Type B pancreatic cell (in vitro differentiated cells): ENCODE measurements at regions not wholly inside any gene's neighbourhood (a gene's known extent, or its start where the extent isn't known, plus 50 kb on each side); places are given as distances from the start of the nearest gene placed in this dataset.

Experiments used
- DNase-seq: peaks from one replicate; pipeline ENCODE4 v3.0.0; 2021; ENCODE audit warnings: mixed read lengths; ENCODE audit not compliant: unreplicated experiment; ENCODE audit errors: extremely low spot score
- H3K27ac Mint-ChIP-seq: 2 replicates; pipeline ENCODE4 v1.8.0; 2021; ENCODE audit warnings: mild to moderate bottlenecking, mixed read lengths
- H3K27me3 Mint-ChIP-seq: 2 replicates; pipeline ENCODE4 v1.8.0; 2021; ENCODE audit warnings: mixed read lengths
- H3K36me3 Mint-ChIP-seq: 2 replicates; pipeline ENCODE4 v1.8.0; 2021; ENCODE audit warnings: mixed read lengths
- H3K4me1 Mint-ChIP-seq: one replicate; pipeline ENCODE4 v1.8.0; 2021; ENCODE audit warnings: mixed read lengths; ENCODE audit not compliant: unreplicated experiment
- H3K4me3 Mint-ChIP-seq: 2 replicates; pipeline ENCODE4 v1.8.0; 2021; ENCODE audit warnings: mild to moderate bottlenecking, mixed read lengths
- H3K9me3 Mint-ChIP-seq: 2 replicates; pipeline ENCODE4 v1.8.0; 2021; ENCODE audit warnings: mixed read lengths
- TF ChIP-seq, protein P1 (sequence below): fragments of 200-600 bp; sonication (generic); conservative IDR thresholded peaks from 2 replicates; pipeline ENCODE4 v1.5.0; 2021; ENCODE audit warnings: antibody characterized with exemption, mild to moderate bottlenecking

DNA sequence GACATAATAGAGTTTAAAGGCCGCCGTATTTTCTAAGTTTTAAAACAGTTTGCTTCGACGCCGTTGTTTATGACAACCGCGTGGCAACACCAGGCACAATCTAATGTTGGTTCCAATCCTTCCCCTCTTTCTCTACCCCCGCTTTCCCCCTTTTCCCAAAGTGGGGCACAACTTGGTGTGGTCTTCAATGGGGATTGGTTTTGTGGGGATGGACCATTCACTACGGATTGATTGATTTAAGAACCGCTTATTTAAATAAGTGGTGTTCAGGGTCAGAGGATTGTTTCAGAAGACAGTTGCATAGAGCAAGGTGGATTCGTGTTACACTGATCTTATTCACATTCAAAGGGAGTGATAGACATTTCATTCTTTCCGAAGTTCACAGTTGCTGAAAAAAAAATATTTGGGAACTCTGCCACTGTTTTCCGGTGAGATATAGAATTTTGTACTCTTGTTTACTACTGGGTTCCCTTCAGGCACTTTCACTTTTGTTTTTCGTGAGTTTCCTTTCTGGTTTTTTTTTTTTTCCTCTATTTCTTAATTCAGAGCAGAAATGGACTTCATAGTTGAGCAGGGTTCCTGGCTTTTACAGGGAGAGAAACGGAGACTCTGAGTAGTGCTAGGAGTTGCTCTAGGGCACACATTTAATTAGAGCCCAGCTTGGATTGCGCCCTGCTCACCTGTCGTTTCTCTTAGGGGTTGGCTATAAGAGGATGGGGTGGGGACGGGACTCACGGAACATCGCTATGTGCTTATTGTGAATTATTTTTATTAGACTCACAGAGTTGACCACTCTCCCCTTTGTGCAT is 79.6 kb upstream of the AK4 start:
- H3K27ac Mint-ChIP-seq, result peak overlapping the region; percentile 92
- H3K4me3 Mint-ChIP-seq, result peak overlapping the region; percentile 92
- peaks cover 4% of the 10 kb centered on the region for H3K36me3 Mint-ChIP-seq
- peaks cover 31% of the 10 kb centered on the region for H3K4me1 Mint-ChIP-seq
- DNase-seq, result no peak
- no peaks in the 10 kb centered on the region for H3K9me3 Mint-ChIP-seq
- TF ChIP-seq, protein P1, sequence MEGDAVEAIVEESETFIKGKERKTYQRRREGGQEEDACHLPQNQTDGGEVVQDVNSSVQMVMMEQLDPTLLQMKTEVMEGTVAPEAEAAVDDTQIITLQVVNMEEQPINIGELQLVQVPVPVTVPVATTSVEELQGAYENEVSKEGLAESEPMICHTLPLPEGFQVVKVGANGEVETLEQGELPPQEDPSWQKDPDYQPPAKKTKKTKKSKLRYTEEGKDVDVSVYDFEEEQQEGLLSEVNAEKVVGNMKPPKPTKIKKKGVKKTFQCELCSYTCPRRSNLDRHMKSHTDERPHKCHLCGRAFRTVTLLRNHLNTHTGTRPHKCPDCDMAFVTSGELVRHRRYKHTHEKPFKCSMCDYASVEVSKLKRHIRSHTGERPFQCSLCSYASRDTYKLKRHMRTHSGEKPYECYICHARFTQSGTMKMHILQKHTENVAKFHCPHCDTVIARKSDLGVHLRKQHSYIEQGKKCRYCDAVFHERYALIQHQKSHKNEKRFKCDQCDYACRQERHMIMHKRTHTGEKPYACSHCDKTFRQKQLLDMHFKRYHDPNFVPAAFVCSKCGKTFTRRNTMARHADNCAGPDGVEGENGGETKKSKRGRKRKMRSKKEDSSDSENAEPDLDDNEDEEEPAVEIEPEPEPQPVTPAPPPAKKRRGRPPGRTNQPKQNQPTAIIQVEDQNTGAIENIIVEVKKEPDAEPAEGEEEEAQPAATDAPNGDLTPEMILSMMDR, result no peak
- H3K27me3 Mint-ChIP-seq, result peaks cover 15% of the 10 kb centered on the region

DNA sequence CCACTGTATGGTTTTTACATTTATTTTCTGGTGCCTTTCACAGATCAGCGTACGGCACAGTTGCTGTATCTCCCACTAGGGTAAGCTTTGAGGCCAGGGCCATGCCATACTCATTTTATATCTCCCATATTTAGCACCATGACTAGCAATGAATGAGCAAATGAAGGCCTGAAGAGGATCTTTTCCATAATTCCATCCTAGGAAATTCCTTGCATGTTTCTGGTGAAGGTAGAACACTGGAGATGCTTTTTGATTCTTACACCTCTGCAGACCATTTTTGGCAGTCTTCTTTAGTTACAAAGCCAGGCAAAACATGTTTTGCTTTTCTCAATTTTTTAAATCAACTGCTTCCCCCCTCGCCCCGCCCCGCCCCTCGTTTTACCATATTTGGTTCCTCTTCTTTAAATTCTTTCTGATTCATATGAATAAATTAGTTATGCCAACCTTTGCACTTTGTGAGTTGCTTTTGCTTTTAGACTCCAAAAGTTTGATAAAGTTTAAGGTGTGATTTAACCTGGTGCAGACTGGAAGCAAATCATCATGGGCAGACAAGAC is 78.9 kb upstream of the AK4 start:
- peak overlapping the region; percentile 92 for H3K4me3 Mint-ChIP-seq
- TF ChIP-seq, protein P1, result no peak
- H3K27me3 Mint-ChIP-seq, result peaks cover 15% of the 10 kb centered on the region
- peaks cover 3% of the 10 kb centered on the region for H3K36me3 Mint-ChIP-seq
- peaks cover 31% of the 10 kb centered on the region for H3K4me1 Mint-ChIP-seq
- peak overlapping the region; percentile 92 for H3K27ac Mint-ChIP-seq
- H3K9me3 Mint-ChIP-seq, result no peaks in the 10 kb centered on the region
- no peak for DNase-seq

DNA sequence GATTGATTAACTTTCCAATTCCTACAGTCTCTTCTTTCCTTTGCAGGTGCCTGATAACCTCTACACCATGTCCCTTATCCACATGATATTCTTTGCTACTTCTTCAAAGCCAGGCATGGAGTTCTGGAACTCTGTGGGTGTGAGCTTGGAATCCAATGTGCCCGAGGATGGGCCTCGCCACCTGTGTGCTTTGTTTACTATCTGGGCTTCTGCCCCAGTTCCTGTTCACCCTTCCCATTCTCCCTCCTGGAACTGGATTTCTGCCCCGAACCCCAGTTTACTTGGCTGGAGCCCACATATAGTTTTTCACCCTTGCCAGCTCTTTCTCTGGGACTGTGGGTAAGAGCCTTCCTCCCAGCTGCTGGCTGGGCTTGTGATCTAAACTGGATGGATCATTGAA is 75.2 kb upstream of the AK4 start:
- H3K27me3 Mint-ChIP-seq, result peaks cover 15% of the 10 kb centered on the region
- peaks cover 17% of the 10 kb centered on the region for H3K4me1 Mint-ChIP-seq
- no peak overlapping the region for H3K27ac Mint-ChIP-seq
- TF ChIP-seq, protein P1, result no peak
- DNase-seq, result no peak
- H3K36me3 Mint-ChIP-seq, result no peaks in the 10 kb centered on the region
- no peak overlapping the region for H3K4me3 Mint-ChIP-seq
- H3K9me3 Mint-ChIP-seq, result no peaks in the 10 kb centered on the region

DNA sequence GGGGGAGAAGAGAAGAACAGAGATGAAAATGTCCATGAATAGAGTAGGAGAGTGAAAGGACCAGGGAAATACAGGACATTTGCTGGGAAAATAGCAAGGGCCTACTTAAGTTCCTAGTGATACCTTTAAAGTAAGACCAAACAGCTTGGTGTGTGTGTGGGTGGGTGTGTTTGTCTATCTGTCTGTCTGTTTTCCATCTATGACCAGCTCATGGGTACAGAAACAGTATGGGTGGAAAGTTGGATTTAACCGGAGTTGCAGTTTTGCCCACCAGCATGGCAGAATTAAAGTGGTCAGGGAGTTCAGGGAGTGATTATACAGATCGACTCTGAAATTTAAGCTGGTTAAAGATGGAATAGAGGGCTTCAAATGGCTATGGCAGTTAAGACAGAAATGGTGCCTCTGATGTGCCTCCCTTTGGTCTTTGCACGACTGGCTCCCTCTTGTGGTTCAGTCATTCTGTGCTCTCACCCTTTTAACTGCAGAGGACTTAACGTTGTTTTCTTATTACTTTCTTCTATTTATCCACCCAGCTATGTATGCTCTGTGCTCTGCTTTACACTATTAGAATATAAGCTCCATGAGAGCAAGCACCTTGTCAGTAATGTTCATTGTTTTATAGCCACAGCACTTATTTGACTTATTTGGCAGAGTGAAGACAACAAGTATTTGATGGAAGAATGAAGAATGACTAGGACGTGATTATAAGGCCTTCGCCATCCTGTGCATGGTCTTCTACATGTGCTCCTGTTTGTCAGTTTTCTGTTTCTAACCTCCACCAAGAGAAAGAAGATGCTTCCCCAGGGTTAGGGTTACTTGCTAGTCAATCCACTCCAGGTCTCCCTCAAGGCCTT is 72.7 kb upstream of the AK4 start:
- Mint-ChIP-seq H3K4me1 (no peaks in the 10 kb centered on the region), H3K36me3 (no peaks in the 10 kb centered on the region), H3K9me3 (no peaks in the 10 kb centered on the region), H3K27ac (no peak overlapping the region), H3K4me3 (no peak overlapping the region), H3K27me3 (peaks cover 9% of the 10 kb centered on the region)
- TF ChIP-seq, protein P1, result peak; percentile 77
- DNase-seq, result no peak

DNA sequence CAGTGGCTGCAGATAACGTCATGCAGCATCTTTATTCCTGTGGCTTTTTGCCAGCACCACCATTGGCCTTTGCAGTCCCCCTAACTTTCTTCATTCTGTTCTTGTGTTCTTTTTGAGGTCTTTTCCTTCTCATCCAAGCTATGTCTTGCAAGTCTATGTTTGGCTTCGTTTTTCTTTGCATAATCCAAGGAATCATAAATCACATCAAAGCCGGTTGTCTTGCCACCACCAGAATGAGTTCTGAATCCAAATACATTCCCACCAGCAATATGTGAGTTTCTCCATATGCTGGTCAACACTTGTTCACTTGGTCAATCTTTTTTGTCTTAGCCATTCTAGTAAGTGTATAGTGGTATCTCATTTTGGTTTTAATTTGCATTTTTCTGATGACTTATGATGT is 70.6 kb upstream of the AK4 start:
- DNase-seq, result no peak
- TF ChIP-seq, protein P1, result no peak
- Mint-ChIP-seq H3K27ac (no peak overlapping the region), H3K4me1 (no peaks in the 10 kb centered on the region), H3K27me3 (peaks cover 3% of the 10 kb centered on the region), H3K4me3 (no peak overlapping the region), H3K36me3 (no peaks in the 10 kb centered on the region), H3K9me3 (no peaks in the 10 kb centered on the region)
